ENCODE measurements at regions not wholly inside any gene's neighbourhood (a gene's known extent, or its start where the extent isn't known, plus 50 kb on each side); places are given as distances from the start of the nearest gene placed in this dataset.

GRCh38 chr10:113301342-113301984, 251.4 kb upstream of the HABP2 start:
- Mint-ChIP-seq H3K36me3 (no peaks in the 10 kb centered on the region), H3K27ac (no peak overlapping the region), H3K9me3 (no peaks in the 10 kb centered on the region)
- no peak for ATAC-seq
- no peak for DNase-seq (ENCODE audit: low spot score in 2 of 2)

- Mint-ChIP-seq H3K9me3 (no peaks in the 10 kb centered on the region), H3K27ac (no peak overlapping the region), H3K36me3 (no peaks in the 10 kb centered on the region)
- ATAC-seq (no peak), DNase-seq (ENCODE audit: low spot score in 2 of 2) (no peak)
These were observed 250.8 kb upstream of the HABP2 start for GRCh38 chr10:113302062-113302461.

- no peak overlapping the region for H3K27ac Mint-ChIP-seq
- no peaks in the 10 kb centered on the region for H3K9me3 Mint-ChIP-seq
- no peak for DNase-seq (ENCODE audit: low spot score in 2 of 2)
- no peaks in the 10 kb centered on the region for H3K36me3 Mint-ChIP-seq
- ATAC-seq, result no peak
These were observed 249.2 kb upstream of the HABP2 start for GRCh38 chr10:113303544-113304146.

GRCh38 chr10:113304726-113305125, 248.1 kb upstream of the HABP2 start:
- Mint-ChIP-seq H3K36me3 (no peaks in the 10 kb centered on the region), H3K9me3 (no peaks in the 10 kb centered on the region), H3K27ac (no peak overlapping the region)
- no peak for DNase-seq (ENCODE audit: low spot score in 2 of 2)
- ATAC-seq, result no peak

GRCh38 chr10:113305871-113306270, 247.0 kb upstream of the HABP2 start:
- Mint-ChIP-seq H3K9me3 (no peaks in the 10 kb centered on the region), H3K27ac (no peak overlapping the region), H3K36me3 (no peaks in the 10 kb centered on the region)
- DNase-seq (ENCODE audit: low spot score in 2 of 2) (no peak), ATAC-seq (no peak)

GRCh38 chr10:113309791-113310190, 243.1 kb upstream of the HABP2 start:
- Mint-ChIP-seq H3K9me3 (peaks cover 0 to 1% of the 10 kb centered on the region in 2 donors), H3K36me3 (no peaks in the 10 kb centered on the region), H3K27ac (no peak overlapping the region)
- ATAC-seq (no peak), DNase-seq (ENCODE audit: low spot score in 2 of 2) (no peak)

GRCh38 chr10:113310347-113310746, 242.5 kb upstream of the HABP2 start:
- DNase-seq (ENCODE audit: low spot score in 2 of 2) (no peak), ATAC-seq (no peak)
- H3K9me3 Mint-ChIP-seq, result peaks cover 0 to 4% of the 10 kb centered on the region in 2 donors
- no peak overlapping the region for H3K27ac Mint-ChIP-seq
- H3K36me3 Mint-ChIP-seq, result no peaks in the 10 kb centered on the region

- no peak overlapping the region for H3K27ac Mint-ChIP-seq
- H3K36me3 Mint-ChIP-seq, result no peaks in the 10 kb centered on the region
- ATAC-seq, result no peak
- no peak for DNase-seq (ENCODE audit: low spot score in 2 of 2)
- H3K9me3 Mint-ChIP-seq, result peaks cover 0 to 4% of the 10 kb centered on the region in 2 donors
These were observed 239.7 kb upstream of the HABP2 start for GRCh38 chr10:113313048-113313602.

- ATAC-seq, result no peak
- Mint-ChIP-seq H3K36me3 (no peaks in the 10 kb centered on the region), H3K27ac (no peak overlapping the region), H3K9me3 (peaks cover 0 to 4% of the 10 kb centered on the region in 2 donors)
- no peak for DNase-seq (ENCODE audit: low spot score in 2 of 2)
These were observed 239.1 kb upstream of the HABP2 start for GRCh38 chr10:113313722-113314121.

- DNase-seq (ENCODE audit: low spot score in 2 of 2) (no peak), ATAC-seq (no peak)
- H3K36me3 Mint-ChIP-seq, result no peaks in the 10 kb centered on the region
- H3K27ac Mint-ChIP-seq, result no peak overlapping the region
- peaks cover 0 to 4% of the 10 kb centered on the region in 2 donors for H3K9me3 Mint-ChIP-seq
These were observed 236.3 kb upstream of the HABP2 start for GRCh38 chr10:113316506-113316905.

GRCh38 chr10:113317489-113317888, 235.4 kb upstream of the HABP2 start:
- no peak for DNase-seq (ENCODE audit: low spot score in 2 of 2)
- Mint-ChIP-seq H3K27ac (no peak overlapping the region), H3K9me3 (peaks cover 0 to 4% of the 10 kb centered on the region in 2 donors), H3K36me3 (no peaks in the 10 kb centered on the region)
- ATAC-seq, result no peak

- H3K9me3 Mint-ChIP-seq, result peaks cover 0 to 8% of the 10 kb centered on the region in 2 donors
- peaks cover 0 to 4% of the 10 kb centered on the region in 2 donors for H3K36me3 Mint-ChIP-seq
- DNase-seq (ENCODE audit: low spot score in 2 of 2) (no peak), ATAC-seq (no peak)
- H3K27ac Mint-ChIP-seq, result no peak overlapping the region
These were observed 233.4 kb upstream of the HABP2 start for GRCh38 chr10:113319479-113319878.

GRCh38 chr10:113320211-113320610, 232.6 kb upstream of the HABP2 start:
- no peak for DNase-seq (ENCODE audit: low spot score in 2 of 2)
- no peak overlapping the region for H3K27ac Mint-ChIP-seq
- peaks cover 0 to 6% of the 10 kb centered on the region in 2 donors for H3K36me3 Mint-ChIP-seq
- H3K9me3 Mint-ChIP-seq, result peaks cover 0 to 5% of the 10 kb centered on the region in 2 donors
- no peak for ATAC-seq

GRCh38 chr10:113320987-113321386, 231.9 kb upstream of the HABP2 start:
- DNase-seq (ENCODE audit: low spot score in 2 of 2) (no peak), ATAC-seq (no peak)
- peaks cover 0 to 6% of the 10 kb centered on the region in 2 donors for H3K36me3 Mint-ChIP-seq
- H3K9me3 Mint-ChIP-seq, result peaks cover 0 to 5% of the 10 kb centered on the region in 2 donors
- H3K27ac Mint-ChIP-seq, result no peak overlapping the region

GRCh38 chr10:113322843-113323242, 230.0 kb upstream of the HABP2 start:
- peaks cover 0 to 6% of the 10 kb centered on the region in 2 donors for H3K36me3 Mint-ChIP-seq
- ATAC-seq (no peak), DNase-seq (ENCODE audit: low spot score in 2 of 2) (no peak)
- no peak overlapping the region for H3K27ac Mint-ChIP-seq
- peaks cover 0 to 5% of the 10 kb centered on the region in 2 donors for H3K9me3 Mint-ChIP-seq

GRCh38 chr10:113323985-113324384, 228.9 kb upstream of the HABP2 start:
- Mint-ChIP-seq H3K27ac (no peak overlapping the region), H3K36me3 (peaks cover 0 to 6% of the 10 kb centered on the region in 2 donors), H3K9me3 (peaks cover 0 to 5% of the 10 kb centered on the region in 2 donors)
- DNase-seq (ENCODE audit: low spot score in 2 of 2) (no peak), ATAC-seq (no peak)

GRCh38 chr10:113326160-113327111, 226.4 kb upstream of the HABP2 start:
- Mint-ChIP-seq H3K27ac (no peak overlapping the region), H3K9me3 (peaks cover 0 to 5% of the 10 kb centered on the region in 2 donors), H3K36me3 (peaks cover 0 to 6% of the 10 kb centered on the region in 2 donors)
- DNase-seq (ENCODE audit: low spot score in 2 of 2), result peak in 1 of 2 donors; percentile 23
- peak; percentile 36 to 84 for ATAC-seq
